Vagina (tissue), 2 donors: ENCODE measurements at regions not wholly inside any gene's neighbourhood (a gene's known extent, or its start where the extent isn't known, plus 50 kb on each side); places are given as distances from the start of the nearest gene placed in this dataset.
"Not testable (repeated sequence)": the region's sequence is repeated elsewhere in the genome, so short reads cannot be mapped to it uniquely, and the experiment has no call there.

Experiments used
- POLR2AphosphoS5 ChIP-seq, 2 donors: sonication (generic); formaldehyde crosslinking; IDR thresholded peaks; one replicate each; pipeline ENCODE4 v1.9.0; 2017; ENCODE audit warnings: antibody characterized with exemption in 2 of 2, mild to moderate bottlenecking in 2 of 2, low read depth in 1 of 2; ENCODE audit not compliant: insufficient read depth in 1 of 2
- TF ChIP-seq, protein P1 (sequence below), 3 experiments: fragments of 450-650 bp in 2 of 3; fragments of 200-600 bp in 1 of 3; sonication (generic) in 1 of 3; IDR thresholded peaks; one replicate each; pipeline ENCODE4 v1.5.1; 2017 to 2019; ENCODE audit warnings: antibody characterized with exemption in 3 of 3, mild to moderate bottlenecking in 2 of 3, moderate library complexity in 2 of 3

DNA sequence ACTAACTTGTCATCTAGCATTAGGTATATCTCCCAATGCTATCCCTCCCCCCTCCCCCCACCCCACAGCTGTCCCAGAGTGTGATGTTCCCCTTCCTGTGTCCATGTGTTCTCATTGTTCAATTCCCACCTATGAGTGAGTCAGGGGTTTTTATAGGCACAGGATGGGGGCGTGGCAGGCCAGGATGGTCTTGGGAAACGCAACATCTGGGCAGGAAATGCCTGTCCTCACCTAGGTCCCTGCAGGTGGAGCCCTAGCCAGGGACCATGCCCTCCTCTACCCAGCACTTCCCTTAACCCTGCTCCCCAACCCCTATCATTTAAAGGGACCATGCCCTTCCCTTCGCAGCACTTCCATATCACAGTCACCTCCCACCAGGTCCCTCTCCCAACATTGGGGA is 1430.6 kb downstream of the CDH8 start:
- TF ChIP-seq POLR2AphosphoS5 (IDR thresholded peaks at IDR 0.05; ENCODE audit: insufficient read depth in 1 of 2, low read depth in 1 of 2): not testable (repeated sequence)
- TF ChIP-seq, protein P1, sequence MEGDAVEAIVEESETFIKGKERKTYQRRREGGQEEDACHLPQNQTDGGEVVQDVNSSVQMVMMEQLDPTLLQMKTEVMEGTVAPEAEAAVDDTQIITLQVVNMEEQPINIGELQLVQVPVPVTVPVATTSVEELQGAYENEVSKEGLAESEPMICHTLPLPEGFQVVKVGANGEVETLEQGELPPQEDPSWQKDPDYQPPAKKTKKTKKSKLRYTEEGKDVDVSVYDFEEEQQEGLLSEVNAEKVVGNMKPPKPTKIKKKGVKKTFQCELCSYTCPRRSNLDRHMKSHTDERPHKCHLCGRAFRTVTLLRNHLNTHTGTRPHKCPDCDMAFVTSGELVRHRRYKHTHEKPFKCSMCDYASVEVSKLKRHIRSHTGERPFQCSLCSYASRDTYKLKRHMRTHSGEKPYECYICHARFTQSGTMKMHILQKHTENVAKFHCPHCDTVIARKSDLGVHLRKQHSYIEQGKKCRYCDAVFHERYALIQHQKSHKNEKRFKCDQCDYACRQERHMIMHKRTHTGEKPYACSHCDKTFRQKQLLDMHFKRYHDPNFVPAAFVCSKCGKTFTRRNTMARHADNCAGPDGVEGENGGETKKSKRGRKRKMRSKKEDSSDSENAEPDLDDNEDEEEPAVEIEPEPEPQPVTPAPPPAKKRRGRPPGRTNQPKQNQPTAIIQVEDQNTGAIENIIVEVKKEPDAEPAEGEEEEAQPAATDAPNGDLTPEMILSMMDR (IDR thresholded peaks at IDR 0.05): not testable (repeated sequence)
